Endothelial cell of umbilical vein (primary cell): ENCODE measurements at regions not wholly inside any gene's neighbourhood (a gene's known extent, or its start where the extent isn't known, plus 50 kb on each side); places are given as distances from the start of the nearest gene placed in this dataset.

ENCODE experiments used
- BruUV-seq: library from RNA; stranded (reverse); fragments of 400-500 nt; replicated peaks from 2 replicates; lab custom pipeline; 2021; lab: Mats Ljungman, UMichigan
- CTCF ChIA-PET: fragments of 300-600, 350-600 bp; sonication (Branson Sonifier 250); formaldehyde crosslinking; loops from one replicate; lab custom pipeline; 2021; ENCODE audit warnings: antibody characterized with exemption, inconsistent platforms; lab: Charles Lee
- POLR2A ChIA-PET: fragments of 300-600, 350-600 bp; sonication (Branson Sonifier 250); formaldehyde crosslinking; loops from one replicate; lab custom pipeline; 2021; ENCODE audit warnings: antibody characterized with exemption, inconsistent platforms; lab: Charles Lee
- DNase-seq: peaks from one replicate; pipeline ENCODE4 v3.0.0-alpha.2; 2011; ENCODE audit warnings: low read depth, low spot score
- FAIRE-seq: peaks from 2 replicates; lab custom pipeline; 2011; peaks lifted over from hg19 to GRCh38; lab: Jason Lieb, UNC
- H2AFZ ChIP-seq: 2 replicates; pipeline ENCODE4 v1.6.0; 2012; ENCODE audit warnings: low read depth, low read length, control low read depth, inconsistent platforms
- H3K27ac ChIP-seq: 2 replicates; pipeline ENCODE4 v1.5.1; 2011; ENCODE audit warnings: low read depth, mild to moderate bottlenecking, control low read depth, low read length, moderate library complexity; ENCODE audit not compliant: insufficient read depth
- H3K27me3 ChIP-seq, 2 experiments: 2 replicates each; pipeline versions ENCODE4 v1.6.0 to v1.6.1; 2011; ENCODE audit warnings: low read length in 2 of 2, mixed read lengths in 1 of 2; ENCODE audit not compliant: control insufficient read depth in 2 of 2, insufficient read depth in 2 of 2
- H3K36me3 ChIP-seq, 2 experiments: 2 replicates in 1 of 2; 3 replicates in 1 of 2; pipeline ENCODE4 v1.5.1; 2011; ENCODE audit warnings: low read length in 2 of 2, mild to moderate bottlenecking in 1 of 2, moderate library complexity in 1 of 2; ENCODE audit not compliant: control insufficient read depth in 2 of 2, insufficient read depth in 2 of 2; ENCODE audit errors: extremely low read depth in 1 of 2
- H3K4me1 ChIP-seq: 3 replicates; pipeline ENCODE4 v1.5.1; 2011; ENCODE audit warnings: mild to moderate bottlenecking, low read length; ENCODE audit not compliant: control insufficient read depth, insufficient read depth; ENCODE audit errors: extremely low read depth
- H3K4me2 ChIP-seq: 2 replicates; pipeline ENCODE4 v1.6.1; 2011; ENCODE audit warnings: low read length, control low read depth, mixed read lengths; ENCODE audit not compliant: insufficient read depth
- H3K4me3 ChIP-seq, 3 experiments: fragments of 200-600 bp in 1 of 3; sonication (generic), shearing (Covaris generic) in 1 of 3; replicated peaks in 1 of 3; 2 replicates each; pipeline ENCODE4 v1.5.1; 2011 to 2016; ENCODE audit warnings: control low read depth in 3 of 3, low read length in 3 of 3, mild to moderate bottlenecking in 2 of 3, inconsistent platforms in 1 of 3, low read depth in 1 of 3, moderate library complexity in 1 of 3; ENCODE audit not compliant: insufficient read depth in 1 of 3
- H3K79me2 ChIP-seq: 2 replicates; pipeline ENCODE4 v1.6.0; 2012; ENCODE audit warnings: low read length, inconsistent platforms; ENCODE audit not compliant: control insufficient read depth, insufficient read depth
- H3K9ac ChIP-seq: replicated peaks from 2 replicates; pipeline ENCODE3; 2011; ENCODE audit warnings: low read length, control low read depth; ENCODE audit not compliant: insufficient read depth; ENCODE audit errors: extremely low read depth
- H3K9me1 ChIP-seq: replicated peaks from 3 replicates; pipeline ENCODE4 v1.6.0; 2011; ENCODE audit warnings: mild to moderate bottlenecking, low read length; ENCODE audit not compliant: control insufficient read depth, insufficient read depth; ENCODE audit errors: extremely low read depth
- H3K9me3 ChIP-seq: replicated peaks from 2 replicates; pipeline ENCODE4 v1.5.1; 2012; ENCODE audit warnings: low read length, inconsistent platforms; ENCODE audit not compliant: control insufficient read depth, insufficient read depth
- H4K20me1 ChIP-seq: replicated peaks from 2 replicates; pipeline ENCODE3; 2011; ENCODE audit warnings: mild to moderate bottlenecking, low read length; ENCODE audit not compliant: control insufficient read depth, insufficient read depth; ENCODE audit errors: extremely low read depth
- CTCF ChIP-seq, 2 donors: IDR thresholded peaks; 1 replicate in 1 of 2; 2 replicates in 1 of 2; pipeline ENCODE4 v1.5.1; 2011; ENCODE audit warnings: low read length in 2 of 2, mild to moderate bottlenecking in 2 of 2, moderate library complexity in 2 of 2, control low read depth in 1 of 2, inconsistent platforms in 1 of 2, low read depth in 1 of 2; ENCODE audit not compliant: insufficient read depth in 1 of 2; ENCODE audit errors: extremely low read depth in 1 of 2
- EZH2 ChIP-seq: IDR thresholded peaks from 2 replicates; pipeline ENCODE4 v1.6.1; 2012; ENCODE audit warnings: borderline replicate concordance, low read depth, mild to moderate bottlenecking, moderate library complexity, low read length, inconsistent platforms; ENCODE audit not compliant: severe bottlenecking
- FOS ChIP-seq: IDR thresholded peaks from 2 replicates; pipeline ENCODE4 v1.6.1; 2011; ENCODE audit warnings: mild to moderate bottlenecking, low read length, moderate library complexity, borderline replicate concordance; ENCODE audit not compliant: insufficient read depth
- GATA2 ChIP-seq: IDR thresholded peaks from 2 replicates; pipeline ENCODE4 v1.7.0; 2011; ENCODE audit warnings: low read depth, mild to moderate bottlenecking, moderate library complexity, mixed read lengths, low read length; ENCODE audit not compliant: insufficient read length, insufficient read depth
- JUN ChIP-seq: IDR thresholded peaks from 2 replicates; pipeline ENCODE4 v1.6.1; 2011; ENCODE audit warnings: borderline replicate concordance, low read depth; ENCODE audit not compliant: insufficient read length, insufficient read depth
- MAX ChIP-seq: IDR thresholded peaks from 2 replicates; pipeline ENCODE4 v1.6.1; 2011; ENCODE audit not compliant: insufficient read depth, insufficient read length
- MYC ChIP-seq: IDR thresholded peaks from one replicate; pipeline ENCODE4 v1.6.1; 2011; ENCODE audit warnings: mild to moderate bottlenecking, low read depth, low read length
- POLR2A ChIP-seq: IDR thresholded peaks from 2 replicates; pipeline ENCODE4 v1.6.1; 2012; ENCODE audit warnings: low read depth, mild to moderate bottlenecking, control low read depth, low read length
- POLR2AphosphoS5 ChIP-seq: IDR thresholded peaks from 2 replicates; pipeline ENCODE4 v1.6.1; 2012; ENCODE audit warnings: low read depth, mild to moderate bottlenecking, control low read depth, low read length, moderate library complexity; ENCODE audit not compliant: insufficient read depth
- dilution Hi-C: fragments of 300-500 bp; cut with MboI; formaldehyde crosslinking; loops from one replicate; pipeline ENCODE4 v1.15.0; 2019; ENCODE audit warnings: low sequenced_read_pairs; ENCODE audit not compliant: extremely low pct_ligation_motif_present
- intact Hi-C: fragments of 100-400 bp; cut with micrococcal nuclease; formaldehyde crosslinking; loops from one replicate; pipeline ENCODE4 v1.10.0; 2022

GRCh38 chr7:10643545-10643944 is 330.1 kb upstream of the PHF14 start:
- H3K9me1 ChIP-seq, result no peaks in the 10 kb centered on the region
- no peaks in the 10 kb centered on the region for H3K9me3 ChIP-seq
- TF ChIP-seq GATA2 (no peak), FOS (no peak), EZH2 (no peak), MYC (no peak), MAX (no peak), JUN (no peak), POLR2A (no peak), POLR2AphosphoS5 (no peak), CTCF (IDR thresholded peaks at IDR 0.05; ENCODE audit: extremely low read depth in 1 of 2, insufficient read depth in 1 of 2, low read depth in 1 of 2, low read length in 2 of 2) (no peak)
- H3K36me3 ChIP-seq, result no peaks in the 10 kb centered on the region
- no peaks in the 10 kb centered on the region for H3K27me3 ChIP-seq
- FAIRE-seq (no peak), DNase-seq (no peak)
- ChIA-PET POLR2A (no interaction called here), CTCF (no interaction called here)
- intact Hi-C loops, result no loop called here
- H3K27ac ChIP-seq, result no peak overlapping the region
- dilution Hi-C loops, result no loop called here
- no peaks in the 10 kb centered on the region for H3K4me1 ChIP-seq
- H2AFZ ChIP-seq, result no peak overlapping the region
- H3K4me3 ChIP-seq, result no peak overlapping the region
- H3K4me2 ChIP-seq, result no peak overlapping the region
- H4K20me1 ChIP-seq, result no peaks in the 10 kb centered on the region
- H3K79me2 ChIP-seq, result no peaks in the 10 kb centered on the region
- no TSS peak for BruUV-seq
- H3K9ac ChIP-seq, result no peak overlapping the region
